Gastroesophageal sphincter (tissue), 3 donors: ENCODE measurements at regions not wholly inside any gene's neighbourhood (a gene's known extent, or its start where the extent isn't known, plus 50 kb on each side); places are given as distances from the start of the nearest gene placed in this dataset.

Experiments
- CTCF ChIP-seq, 4 experiments: fragments of 200-600 bp in 2 of 4; fragments of 450-650 bp in 2 of 4; sonication (generic) in 1 of 4; IDR thresholded peaks; one replicate each; pipeline ENCODE4 v1.5.1; 2017 to 2019; ENCODE audit warnings: antibody characterized with exemption in 4 of 4, mild to moderate bottlenecking in 2 of 4, moderate library complexity in 2 of 4
- EP300 ChIP-seq: sonication (generic); formaldehyde crosslinking; IDR thresholded peaks from one replicate; pipeline ENCODE4 v1.6.1; 2017; ENCODE audit warnings: antibody characterized with exemption, mild to moderate bottlenecking
- POLR2A ChIP-seq, 2 donors: fragments of 450-650 bp; IDR thresholded peaks; one replicate each; pipeline ENCODE4 v1.6.1; 2017; ENCODE audit warnings: antibody characterized with exemption in 2 of 2, mild to moderate bottlenecking in 2 of 2, moderate library complexity in 1 of 2
- POLR2AphosphoS5 ChIP-seq: sonication (generic); formaldehyde crosslinking; IDR thresholded peaks from one replicate; pipeline ENCODE4 v1.6.1; 2017; ENCODE audit warnings: antibody characterized with exemption

GRCh38 chr3:59180006-59180405 is 130.2 kb upstream of the CFAP20DC start:
- TF ChIP-seq POLR2AphosphoS5 (no peak), EP300 (no peak), CTCF (IDR thresholded peaks at IDR 0.05) (no peak), POLR2A (IDR thresholded peaks at IDR 0.05) (no peak)
